ENCODE measurements at regions not wholly inside any gene's neighbourhood (a gene's known extent, or its start where the extent isn't known, plus 50 kb on each side); places are given as distances from the start of the nearest gene placed in this dataset.
"Not testable (repeated sequence)": the region's sequence is repeated elsewhere in the genome, so short reads cannot be mapped to it uniquely, and the experiment has no call there.

DNA sequence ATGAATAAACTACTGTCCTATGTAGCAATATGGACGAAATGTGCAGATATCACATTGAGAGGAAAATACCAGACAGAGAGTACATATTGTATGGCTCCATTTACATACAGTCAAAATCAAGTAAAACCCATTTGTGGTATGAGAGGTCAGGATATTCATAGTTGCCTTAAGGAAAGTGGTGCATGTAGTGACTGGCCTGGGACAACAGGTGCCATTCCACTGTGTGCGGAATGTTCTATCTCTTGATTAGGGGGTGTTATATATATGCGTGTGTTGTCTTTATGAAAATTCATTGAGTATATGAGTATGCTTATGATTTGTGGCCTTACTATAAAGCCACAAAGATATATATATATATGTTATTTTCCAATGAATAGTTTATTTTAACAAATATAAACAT is 964.0 kb downstream of the SORCS3 start:
- Mint-ChIP-seq H3K4me1 (no peaks in the 10 kb centered on the region), H3K27me3 (no peaks in the 10 kb centered on the region), H3K27ac (ENCODE audit: low read depth) (no peak overlapping the region), H3K36me3 (ENCODE audit: insufficient read depth) (no peaks in the 10 kb centered on the region), H3K9me3 (peaks cover 18% of the 10 kb centered on the region), H3K4me3 (no peak overlapping the region)
- no peak for DNase-seq (ENCODE audit: low spot score in 2 of 2)
- ATAC-seq (replicated peaks; ENCODE audit: extremely low read depth, poor library complexity, severe bottlenecking), result no peak

DNA sequence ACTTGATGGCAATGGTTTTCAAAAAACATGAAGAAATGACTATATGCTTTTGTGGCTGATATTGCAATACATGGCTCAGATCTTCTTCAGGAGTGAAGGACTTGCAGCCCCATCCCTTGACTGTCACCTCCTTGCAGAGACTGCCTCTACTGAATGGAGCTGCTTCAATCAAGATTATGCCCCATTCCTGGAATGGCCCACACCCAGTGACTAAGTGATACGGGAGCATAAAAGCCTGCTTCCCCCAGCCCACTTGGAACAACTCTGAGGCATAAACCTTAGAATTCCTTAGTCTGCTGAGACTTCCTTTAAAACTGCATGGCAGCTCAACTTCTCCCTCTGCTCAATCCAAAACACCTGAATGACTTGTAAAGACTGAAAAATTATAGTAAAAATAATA is 957.1 kb downstream of the SORCS3 start:
- no peak overlapping the region for H3K27ac Mint-ChIP-seq (ENCODE audit: low read depth)
- H3K4me3 Mint-ChIP-seq, result no peak overlapping the region
- ATAC-seq (replicated peaks; ENCODE audit: extremely low read depth, poor library complexity, severe bottlenecking) (no peak), DNase-seq (ENCODE audit: low spot score in 2 of 2) (no peak)
- no peaks in the 10 kb centered on the region for H3K4me1 Mint-ChIP-seq
- peaks cover 24% of the 10 kb centered on the region for H3K9me3 Mint-ChIP-seq
- no peaks in the 10 kb centered on the region for H3K36me3 Mint-ChIP-seq (ENCODE audit: insufficient read depth)
- no peaks in the 10 kb centered on the region for H3K27me3 Mint-ChIP-seq

DNA sequence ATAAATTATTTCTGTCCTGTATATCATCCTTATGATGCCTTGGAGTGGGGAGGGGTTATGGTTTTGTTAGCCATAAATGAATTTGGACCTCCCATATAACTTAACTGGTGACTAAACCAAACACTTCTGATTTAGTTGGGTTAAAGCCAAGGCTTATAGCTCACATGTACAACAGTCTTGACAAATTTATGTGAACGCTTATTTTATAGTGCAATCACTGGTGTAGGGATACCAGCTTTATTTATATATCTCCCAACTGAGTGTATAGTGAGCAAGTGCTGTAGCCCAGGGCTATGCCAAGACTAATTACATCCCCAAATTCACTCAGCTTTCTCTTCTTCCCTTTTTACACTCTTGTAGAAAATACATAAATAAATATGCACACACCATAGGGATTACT is 956.2 kb downstream of the SORCS3 start:
- no peak overlapping the region for H3K27ac Mint-ChIP-seq (ENCODE audit: low read depth)
- no peak for ATAC-seq (replicated peaks; ENCODE audit: extremely low read depth, poor library complexity, severe bottlenecking)
- no peak overlapping the region for H3K4me3 Mint-ChIP-seq
- no peak for DNase-seq (ENCODE audit: low spot score in 2 of 2)
- no peaks in the 10 kb centered on the region for H3K36me3 Mint-ChIP-seq (ENCODE audit: insufficient read depth)
- H3K9me3 Mint-ChIP-seq, result peaks cover 17% of the 10 kb centered on the region
- H3K4me1 Mint-ChIP-seq, result no peaks in the 10 kb centered on the region
- H3K27me3 Mint-ChIP-seq, result no peaks in the 10 kb centered on the region

DNA sequence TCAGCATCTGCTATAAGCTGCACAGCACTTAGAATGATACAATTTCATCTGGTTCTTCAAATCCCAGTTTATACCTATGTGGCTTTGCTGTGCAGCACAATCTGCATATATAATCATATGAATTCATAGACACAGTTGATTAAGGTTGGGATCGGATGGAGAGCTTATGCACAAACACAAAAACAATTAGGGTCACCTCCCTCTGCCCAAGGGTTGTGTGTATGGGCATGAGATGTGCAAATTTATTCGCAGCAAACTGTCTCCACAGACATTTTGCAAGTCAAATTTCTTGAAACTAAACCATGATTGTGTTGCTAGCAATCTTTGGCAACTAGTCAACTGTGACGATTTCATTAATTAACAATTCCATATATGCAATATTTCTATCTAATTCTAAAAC is 955.7 kb downstream of the SORCS3 start:
- Mint-ChIP-seq H3K27me3 (no peaks in the 10 kb centered on the region), H3K4me1 (no peaks in the 10 kb centered on the region), H3K36me3 (ENCODE audit: insufficient read depth) (no peaks in the 10 kb centered on the region), H3K9me3 (peaks cover 17% of the 10 kb centered on the region), H3K27ac (ENCODE audit: low read depth) (no peak overlapping the region), H3K4me3 (no peak overlapping the region)
- ATAC-seq (replicated peaks; ENCODE audit: extremely low read depth, poor library complexity, severe bottlenecking), result no peak
- DNase-seq (ENCODE audit: low spot score in 2 of 2), result no peak

DNA sequence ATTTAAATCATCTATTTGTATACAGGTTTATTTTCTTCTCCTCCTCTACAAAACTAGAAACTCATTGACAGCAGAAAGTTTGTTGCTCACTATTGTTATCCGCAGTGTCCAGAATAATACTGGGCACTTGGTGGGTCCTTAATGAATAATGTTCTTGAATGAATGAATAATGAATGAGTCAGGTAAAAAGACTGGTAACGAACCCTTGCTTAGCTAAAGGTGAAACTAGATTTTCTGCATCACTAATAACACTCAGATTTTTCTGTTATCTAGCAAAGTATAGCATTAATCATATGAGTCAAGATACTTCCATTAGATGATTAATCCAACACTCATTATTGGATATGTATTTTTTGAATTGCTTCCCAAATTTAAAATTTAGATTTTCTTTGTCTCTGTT is 953.2 kb downstream of the SORCS3 start:
- ATAC-seq (replicated peaks; ENCODE audit: extremely low read depth, poor library complexity, severe bottlenecking) (no peak), DNase-seq (ENCODE audit: low spot score in 2 of 2) (no peak)
- no peaks in the 10 kb centered on the region for H3K27me3 Mint-ChIP-seq
- no peaks in the 10 kb centered on the region for H3K36me3 Mint-ChIP-seq (ENCODE audit: insufficient read depth)
- H3K4me3 Mint-ChIP-seq, result no peak overlapping the region
- no peak overlapping the region for H3K27ac Mint-ChIP-seq (ENCODE audit: low read depth)
- H3K9me3 Mint-ChIP-seq, result peaks cover 7% of the 10 kb centered on the region
- H3K4me1 Mint-ChIP-seq, result no peaks in the 10 kb centered on the region

GRCh38 chr10:105592468-105592867 is 951.4 kb downstream of the SORCS3 start:
- H3K4me3 Mint-ChIP-seq, result no peak overlapping the region
- H3K4me1 Mint-ChIP-seq, result no peaks in the 10 kb centered on the region
- ATAC-seq (replicated peaks; ENCODE audit: extremely low read depth, poor library complexity, severe bottlenecking), result no peak
- H3K36me3 Mint-ChIP-seq (ENCODE audit: insufficient read depth), result no peaks in the 10 kb centered on the region
- peak overlapping the region; percentile 25 for H3K27ac Mint-ChIP-seq (ENCODE audit: low read depth)
- no peak for DNase-seq (ENCODE audit: low spot score in 2 of 2)
- H3K27me3 Mint-ChIP-seq, result no peaks in the 10 kb centered on the region
- peaks cover 7% of the 10 kb centered on the region for H3K9me3 Mint-ChIP-seq

- DNase-seq (ENCODE audit: low spot score in 2 of 2), result no peak
- H3K36me3 Mint-ChIP-seq (ENCODE audit: insufficient read depth), result no peaks in the 10 kb centered on the region
- H3K27me3 Mint-ChIP-seq, result no peaks in the 10 kb centered on the region
- no peak overlapping the region for H3K4me3 Mint-ChIP-seq
- no peak overlapping the region for H3K27ac Mint-ChIP-seq (ENCODE audit: low read depth)
- ATAC-seq (replicated peaks; ENCODE audit: extremely low read depth, poor library complexity, severe bottlenecking), result no peak
- peaks cover 7% of the 10 kb centered on the region for H3K9me3 Mint-ChIP-seq
- no peaks in the 10 kb centered on the region for H3K4me1 Mint-ChIP-seq
Observed at GRCh38 chr10:105586451-105587098, 945.5 kb downstream of the SORCS3 start.

DNA sequence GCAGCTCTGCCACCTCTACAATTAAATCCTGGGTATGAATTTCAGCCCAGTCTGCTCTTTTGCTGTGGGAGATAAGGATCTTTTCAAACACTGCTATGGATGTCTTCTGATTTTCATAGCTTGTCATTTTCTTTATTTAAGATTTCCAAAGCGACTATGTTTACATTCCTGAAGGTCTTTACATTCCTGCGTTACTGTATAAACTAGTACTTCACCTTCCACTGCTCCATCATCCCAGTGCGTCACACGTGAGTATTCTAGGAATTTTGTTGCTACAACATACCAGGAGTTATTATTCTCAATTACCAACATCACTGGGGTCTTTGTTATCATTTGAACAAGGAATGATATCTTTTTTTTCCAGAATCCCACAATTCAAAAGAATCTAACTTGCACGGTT is 944.7 kb downstream of the SORCS3 start:
- ATAC-seq (replicated peaks; ENCODE audit: extremely low read depth, poor library complexity, severe bottlenecking) (no peak), DNase-seq (ENCODE audit: low spot score in 2 of 2) (no peak)
- Mint-ChIP-seq H3K4me3 (no peak overlapping the region), H3K9me3 (peaks cover 13% of the 10 kb centered on the region), H3K27ac (ENCODE audit: low read depth) (no peak overlapping the region), H3K36me3 (ENCODE audit: insufficient read depth) (no peaks in the 10 kb centered on the region), H3K27me3 (no peaks in the 10 kb centered on the region), H3K4me1 (no peaks in the 10 kb centered on the region)

DNA sequence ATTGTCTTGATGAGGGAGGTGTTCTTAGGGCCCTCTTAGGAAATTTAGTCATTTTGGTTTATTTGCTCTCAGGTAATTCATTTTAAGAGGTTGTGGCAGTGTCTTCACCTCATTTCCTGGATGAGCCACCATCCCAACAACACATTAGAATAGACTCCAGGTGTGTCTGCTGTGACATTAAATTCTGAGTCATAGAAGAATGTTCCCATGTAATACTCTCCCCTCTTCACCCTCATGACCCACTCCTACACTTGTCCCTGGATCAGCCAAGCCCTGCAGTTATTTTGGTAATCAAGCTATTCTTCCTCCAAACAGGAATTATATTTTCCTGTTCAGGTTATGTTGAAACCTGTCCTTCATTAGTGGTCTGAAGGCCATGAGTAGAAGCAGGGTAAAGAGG is 944.1 kb downstream of the SORCS3 start:
- Mint-ChIP-seq H3K27me3 (no peaks in the 10 kb centered on the region), H3K9me3 (peaks cover 13% of the 10 kb centered on the region)
- DNase-seq (ENCODE audit: low spot score in 2 of 2), result no peak

GRCh38 chr10:105579112-105579511 is 938.0 kb downstream of the SORCS3 start:
- Mint-ChIP-seq H3K36me3 (ENCODE audit: insufficient read depth) (no peaks in the 10 kb centered on the region), H3K27me3 (no peaks in the 10 kb centered on the region), H3K4me3 (no peak overlapping the region), H3K4me1 (no peaks in the 10 kb centered on the region), H3K27ac (ENCODE audit: low read depth) (no peak overlapping the region), H3K9me3 (peaks cover 25% of the 10 kb centered on the region)
- no peak for ATAC-seq (replicated peaks; ENCODE audit: extremely low read depth, poor library complexity, severe bottlenecking)
- DNase-seq (ENCODE audit: low spot score in 2 of 2), result no peak

More for the DNA sequence above, 944.1 kb downstream of the SORCS3 start:
- no peak overlapping the region for H3K4me3 Mint-ChIP-seq
- H3K27ac Mint-ChIP-seq (ENCODE audit: low read depth), result no peak overlapping the region
- ATAC-seq (replicated peaks; ENCODE audit: extremely low read depth, poor library complexity, severe bottlenecking), result no peak
- no peaks in the 10 kb centered on the region for H3K36me3 Mint-ChIP-seq (ENCODE audit: insufficient read depth)
- H3K4me1 Mint-ChIP-seq, result no peaks in the 10 kb centered on the region

DNA sequence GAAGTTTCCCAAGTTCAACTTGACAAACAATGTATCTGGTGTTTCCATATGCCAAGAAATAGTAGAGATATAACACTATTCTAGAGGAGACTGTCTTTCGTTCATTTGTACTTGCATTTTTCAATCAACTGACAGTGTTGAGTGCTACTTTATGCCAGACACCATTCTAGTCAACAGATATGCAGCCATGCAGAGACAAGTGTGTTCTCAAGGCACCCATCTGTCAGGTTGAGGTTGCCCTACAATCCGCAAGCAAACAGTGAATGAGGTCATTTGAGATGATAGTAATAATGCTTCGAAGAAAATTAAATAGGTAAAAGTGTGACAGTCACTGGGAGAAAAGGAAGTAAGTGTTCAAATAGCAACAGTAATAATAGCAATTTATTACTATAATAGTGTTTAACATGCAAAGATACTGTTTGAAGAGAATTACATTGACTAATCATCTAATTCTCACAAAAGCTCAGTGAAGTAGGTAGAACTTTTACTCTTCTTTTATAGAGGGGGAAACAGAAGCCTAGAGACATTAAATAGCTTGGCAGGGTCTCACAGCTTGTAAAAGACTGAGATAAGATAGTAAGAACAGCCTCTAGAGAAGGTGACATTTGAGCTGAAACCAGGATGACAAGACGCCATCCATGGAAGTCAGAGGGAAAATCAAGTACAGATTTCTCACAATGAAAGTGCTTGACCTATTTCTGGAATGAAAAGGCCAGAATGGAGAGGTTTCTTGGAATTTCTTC is 936.9 kb downstream of the SORCS3 start:
- peaks cover 31% of the 10 kb centered on the region for H3K9me3 Mint-ChIP-seq
- no peak overlapping the region for H3K4me3 Mint-ChIP-seq
- no peaks in the 10 kb centered on the region for H3K36me3 Mint-ChIP-seq (ENCODE audit: insufficient read depth)
- no peak for DNase-seq (ENCODE audit: low spot score in 2 of 2)
- H3K27ac Mint-ChIP-seq (ENCODE audit: low read depth), result no peak overlapping the region
- H3K27me3 Mint-ChIP-seq, result no peaks in the 10 kb centered on the region
- H3K4me1 Mint-ChIP-seq, result no peaks in the 10 kb centered on the region
- no peak for ATAC-seq (replicated peaks; ENCODE audit: extremely low read depth, poor library complexity, severe bottlenecking)

- no peaks in the 10 kb centered on the region for H3K27me3 Mint-ChIP-seq
- DNase-seq (ENCODE audit: low spot score in 2 of 2) (no peak), ATAC-seq (replicated peaks; ENCODE audit: extremely low read depth, poor library complexity, severe bottlenecking) (no peak)
- H3K4me1 Mint-ChIP-seq, result no peaks in the 10 kb centered on the region
- no peak overlapping the region for H3K27ac Mint-ChIP-seq (ENCODE audit: low read depth)
- no peak overlapping the region for H3K4me3 Mint-ChIP-seq
- H3K36me3 Mint-ChIP-seq (ENCODE audit: insufficient read depth), result no peaks in the 10 kb centered on the region
- H3K9me3 Mint-ChIP-seq, result peaks cover 18% of the 10 kb centered on the region
Observed at GRCh38 chr10:105559333-105560097, 918.4 kb downstream of the SORCS3 start.

DNA sequence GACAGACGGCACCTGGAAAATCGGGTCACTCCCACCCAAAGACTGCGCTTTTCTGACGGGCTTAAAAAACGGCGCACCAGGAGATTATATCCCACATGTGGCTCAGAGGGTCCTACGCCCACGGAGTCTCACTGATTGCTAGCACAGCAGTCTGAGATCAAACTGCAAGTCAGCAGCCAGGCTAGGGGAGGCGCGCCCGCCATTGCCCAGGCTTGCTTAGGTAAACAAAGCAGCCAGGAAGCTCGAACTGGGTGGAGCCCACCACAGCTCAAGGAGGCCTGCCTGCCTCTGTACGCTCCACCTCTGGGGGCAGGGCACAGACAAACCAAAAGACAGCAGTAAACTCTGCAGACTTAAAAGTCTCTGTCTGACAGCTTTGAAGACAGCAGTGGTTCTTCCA is 909.4 kb downstream of the SORCS3 start:
- H3K27ac Mint-ChIP-seq (ENCODE audit: low read depth); H3K36me3 Mint-ChIP-seq (ENCODE audit: insufficient read depth); H3K4me1 Mint-ChIP-seq; H3K4me3 Mint-ChIP-seq; ATAC-seq (replicated peaks; ENCODE audit: extremely low read depth, poor library complexity, severe bottlenecking); H3K27me3 Mint-ChIP-seq; DNase-seq (ENCODE audit: low spot score in 2 of 2): not testable (repeated sequence)
- H3K9me3 Mint-ChIP-seq, result peaks cover 20% of the 10 kb centered on the region

All from central memory CD8-positive, alpha-beta T cell (primary cell).